Chondrocyte (in vitro differentiated cells): ENCODE measurements at regions not wholly inside any gene's neighbourhood (a gene's known extent, or its start where the extent isn't known, plus 50 kb on each side); places are given as distances from the start of the nearest gene placed in this dataset.

Experiments used
- DNase-seq: peaks from one replicate; pipeline ENCODE4 v3.0.0; 2021; ENCODE audit warnings: mixed read lengths, low spot score
- H3K27ac Mint-ChIP-seq: one replicate; pipeline ENCODE4 v1.8.0; 2021; ENCODE audit warnings: mild to moderate bottlenecking, moderate library complexity, mixed read lengths; ENCODE audit not compliant: unreplicated experiment
- H3K27me3 Mint-ChIP-seq: 2 replicates; pipeline ENCODE4 v1.8.0; 2021; ENCODE audit warnings: low read depth, mixed read lengths
- H3K36me3 Mint-ChIP-seq: 2 replicates; pipeline ENCODE4 v1.8.0; 2021; ENCODE audit warnings: low read depth, mixed read lengths
- H3K4me1 Mint-ChIP-seq: 2 replicates; pipeline ENCODE4 v1.8.0; 2021; ENCODE audit warnings: low read depth, mild to moderate bottlenecking, mixed read lengths
- H3K4me3 Mint-ChIP-seq: one replicate; pipeline ENCODE4 v1.8.0; 2021; ENCODE audit warnings: mild to moderate bottlenecking, moderate library complexity, mixed read lengths; ENCODE audit not compliant: unreplicated experiment
- H3K9me3 Mint-ChIP-seq: 2 replicates; pipeline ENCODE4 v1.8.0; 2021; ENCODE audit warnings: low read depth, mixed read lengths
- CTCF ChIP-seq: fragments of 200-600 bp; sonication (generic); IDR thresholded peaks from 2 replicates; pipeline ENCODE4 v1.5.0; 2021; ENCODE audit warnings: antibody characterized with exemption, mild to moderate bottlenecking, moderate library complexity

DNA sequence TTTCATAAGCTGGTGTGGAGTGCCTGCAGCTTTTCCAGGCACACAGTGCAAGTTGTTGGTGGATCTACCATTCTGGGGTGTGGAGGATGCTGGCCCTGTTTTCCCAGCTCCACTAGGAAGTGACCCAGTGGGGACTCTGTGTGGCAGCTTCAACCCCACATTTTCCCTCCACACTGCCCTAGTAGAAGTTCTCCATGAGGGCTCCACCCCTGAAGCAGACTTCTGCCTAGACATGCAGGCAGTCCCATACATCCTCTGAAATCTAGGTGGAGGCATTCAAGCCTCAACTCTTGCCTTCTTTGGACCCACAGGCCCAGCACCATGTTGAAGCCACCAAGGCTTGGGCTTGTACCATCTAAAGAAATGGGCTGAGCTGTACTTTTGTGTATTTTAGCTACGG, 206.2 kb upstream of the GRM7 start:
- H3K4me3 Mint-ChIP-seq: no peak overlapping the region
- no peaks in the 10 kb centered on the region for H3K36me3 Mint-ChIP-seq
- H3K27me3 Mint-ChIP-seq: no peaks in the 10 kb centered on the region
- H3K9me3 Mint-ChIP-seq: peaks cover 52% of the 10 kb centered on the region
- DNase-seq: no peak
- H3K27ac Mint-ChIP-seq: no peak overlapping the region
- no peak for TF ChIP-seq CTCF
- H3K4me1 Mint-ChIP-seq: no peaks in the 10 kb centered on the region

DNA sequence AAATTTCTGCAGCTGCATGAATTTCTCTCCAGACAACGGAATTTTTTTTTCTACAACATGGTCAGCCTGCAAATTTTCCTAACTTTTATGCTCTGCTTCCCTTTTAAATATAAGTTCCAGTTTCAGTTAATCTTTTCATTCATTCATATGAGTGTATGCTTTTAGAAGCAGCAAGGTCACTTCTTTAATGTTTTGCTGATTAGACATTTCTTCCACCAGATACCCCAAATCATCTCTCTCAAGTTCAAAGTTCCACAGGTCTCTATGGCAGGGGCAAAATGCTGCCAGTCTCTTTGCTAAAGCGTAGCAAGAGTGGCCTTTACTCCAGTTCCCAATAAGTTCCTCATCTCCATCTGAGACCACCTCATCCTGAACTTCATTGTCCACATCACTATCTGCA, 205.6 kb upstream of the GRM7 start:
- Mint-ChIP-seq H3K27ac (no peak overlapping the region), H3K9me3 (peaks cover 48% of the 10 kb centered on the region), H3K36me3 (no peaks in the 10 kb centered on the region), H3K27me3 (no peaks in the 10 kb centered on the region), H3K4me1 (no peaks in the 10 kb centered on the region), H3K4me3 (no peak overlapping the region)
- DNase-seq: no peak
- no peak for TF ChIP-seq CTCF

- H3K9me3 Mint-ChIP-seq: peaks cover 45% of the 10 kb centered on the region
Measured at GRCh38 chr3:6657591-6657990, 203.3 kb upstream of the GRM7 start.

GRCh38 chr3:6667354-6667753, 193.6 kb upstream of the GRM7 start:
- TF ChIP-seq CTCF: no peak
- Mint-ChIP-seq H3K27ac (no peak overlapping the region), H3K4me1 (no peaks in the 10 kb centered on the region), H3K9me3 (peaks cover 33% of the 10 kb centered on the region), H3K27me3 (no peaks in the 10 kb centered on the region), H3K36me3 (no peaks in the 10 kb centered on the region), H3K4me3 (no peak overlapping the region)
- DNase-seq: no peak

More at GRCh38 chr3:6657591-6657990, 203.3 kb upstream of the GRM7 start:
- no peaks in the 10 kb centered on the region for H3K36me3 Mint-ChIP-seq
- no peaks in the 10 kb centered on the region for H3K27me3 Mint-ChIP-seq
- H3K27ac Mint-ChIP-seq: no peak overlapping the region
- H3K4me3 Mint-ChIP-seq: no peak overlapping the region
- no peaks in the 10 kb centered on the region for H3K4me1 Mint-ChIP-seq
- no peak for TF ChIP-seq CTCF
- DNase-seq: no peak

GRCh38 chr3:6671363-6671762, 189.6 kb upstream of the GRM7 start:
- H3K4me3 Mint-ChIP-seq: no peak overlapping the region
- no peak for DNase-seq
- H3K27ac Mint-ChIP-seq: no peak overlapping the region
- TF ChIP-seq CTCF: no peak
- no peaks in the 10 kb centered on the region for H3K4me1 Mint-ChIP-seq
- no peaks in the 10 kb centered on the region for H3K36me3 Mint-ChIP-seq
- no peaks in the 10 kb centered on the region for H3K27me3 Mint-ChIP-seq
- H3K9me3 Mint-ChIP-seq: peaks cover 39% of the 10 kb centered on the region
